ENCODE measurements at regions not wholly inside any gene's neighbourhood (a gene's known extent, or its start where the extent isn't known, plus 50 kb on each side); places are given as distances from the start of the nearest gene placed in this dataset.

GRCh38 chr3:180183346-180183745 lies 146.6 kb upstream of the PEX5L start:
- H3K36me3 ChIP-seq (ENCODE audit: control insufficient read depth, insufficient read depth, low read length): no peaks in the 10 kb centered on the region
- no peaks in the 10 kb centered on the region for H3K9me3 ChIP-seq (ENCODE audit: control insufficient read depth, insufficient read depth, low read depth, low read length)
- H4K20me1 ChIP-seq (ENCODE audit: control insufficient read depth, extremely low read depth, insufficient read depth, low read length): no peaks in the 10 kb centered on the region
- no peak overlapping the region for H3K4me2 ChIP-seq (ENCODE audit: extremely low read depth, insufficient read depth, low read length)
- DNase-seq (ENCODE audit: low read depth in 2 of 2): no peak
- H3K4me3 ChIP-seq (replicated peaks in 1 of 4; ENCODE audit: control extremely low read depth in 1 of 4, insufficient read depth in 1 of 4, low read depth in 3 of 4, low read length in 4 of 4): no peak overlapping the region
- H3K27ac ChIP-seq (ENCODE audit: insufficient read depth, low read length): no peak overlapping the region
- no peaks in the 10 kb centered on the region for H3K4me1 ChIP-seq (ENCODE audit: control insufficient read depth, extremely low read depth, insufficient read depth, low read length)
- TF ChIP-seq CTCF (conservative IDR thresholded peaks at IDR 0.05 in 1 of 2, IDR thresholded peaks at IDR 0.05 in 1 of 2; ENCODE audit: low read depth in 1 of 2, low read length in 2 of 2): no peak
- TF ChIP-seq EZH2 (IDR thresholded peaks at IDR 0.05; ENCODE audit: low read length, missing control alignments): no peak
- H3K79me2 ChIP-seq (ENCODE audit: control insufficient read depth, insufficient read depth, low read length): no peaks in the 10 kb centered on the region
- no peak overlapping the region for H2AFZ ChIP-seq (ENCODE audit: low read length)
- H3K27me3 ChIP-seq (ENCODE audit: control insufficient read depth, insufficient read depth, low read length): no peaks in the 10 kb centered on the region
- no peak overlapping the region for H3K9ac ChIP-seq (ENCODE audit: insufficient read depth, low read length)

- no peaks in the 10 kb centered on the region for H3K36me3 ChIP-seq (ENCODE audit: control insufficient read depth, insufficient read depth, low read length)
- H4K20me1 ChIP-seq (ENCODE audit: control insufficient read depth, extremely low read depth, insufficient read depth, low read length): no peaks in the 10 kb centered on the region
- no peak for TF ChIP-seq CTCF (conservative IDR thresholded peaks at IDR 0.05 in 1 of 2, IDR thresholded peaks at IDR 0.05 in 1 of 2; ENCODE audit: low read depth in 1 of 2, low read length in 2 of 2)
- no peak for TF ChIP-seq EZH2 (IDR thresholded peaks at IDR 0.05; ENCODE audit: low read length, missing control alignments)
- no peaks in the 10 kb centered on the region for H3K79me2 ChIP-seq (ENCODE audit: control insufficient read depth, insufficient read depth, low read length)
- no peak overlapping the region for H3K9ac ChIP-seq (ENCODE audit: insufficient read depth, low read length)
- DNase-seq (ENCODE audit: low read depth in 2 of 2): no peak
- no peak overlapping the region for H3K4me3 ChIP-seq (replicated peaks in 1 of 4; ENCODE audit: control extremely low read depth in 1 of 4, insufficient read depth in 1 of 4, low read depth in 3 of 4, low read length in 4 of 4)
- no peak overlapping the region for H2AFZ ChIP-seq (ENCODE audit: low read length)
- no peaks in the 10 kb centered on the region for H3K9me3 ChIP-seq (ENCODE audit: control insufficient read depth, insufficient read depth, low read depth, low read length)
- no peak overlapping the region for H3K4me2 ChIP-seq (ENCODE audit: extremely low read depth, insufficient read depth, low read length)
- no peaks in the 10 kb centered on the region for H3K27me3 ChIP-seq (ENCODE audit: control insufficient read depth, insufficient read depth, low read length)
- H3K27ac ChIP-seq (ENCODE audit: insufficient read depth, low read length): no peak overlapping the region
- H3K4me1 ChIP-seq (ENCODE audit: control insufficient read depth, extremely low read depth, insufficient read depth, low read length): no peaks in the 10 kb centered on the region
Observed at GRCh38 chr3:180184816-180185215, 148.1 kb upstream of the PEX5L start.

DNA sequence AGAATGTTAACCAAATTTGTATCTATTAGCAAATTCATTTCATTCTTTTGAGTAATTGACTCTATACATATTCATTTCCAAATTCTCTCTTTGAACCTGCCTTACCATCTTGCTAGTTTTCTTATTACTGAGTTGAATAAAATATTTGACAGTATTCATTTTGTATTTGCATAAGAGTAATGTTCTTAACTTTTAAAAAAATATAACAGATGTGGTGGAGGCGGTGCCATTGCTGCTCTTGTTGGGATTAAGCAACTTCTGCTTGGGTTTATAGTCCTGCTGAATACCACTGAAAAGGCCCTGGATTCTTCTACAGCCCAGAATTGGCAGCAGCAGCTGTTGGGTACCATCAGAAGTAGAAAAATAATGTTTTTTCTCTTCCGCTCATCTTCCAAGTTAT lies 148.9 kb upstream of the PEX5L start:
- H3K27ac ChIP-seq (ENCODE audit: insufficient read depth, low read length): no peak overlapping the region
- H3K4me3 ChIP-seq (replicated peaks in 1 of 4; ENCODE audit: control extremely low read depth in 1 of 4, insufficient read depth in 1 of 4, low read depth in 3 of 4, low read length in 4 of 4): no peak overlapping the region
- H2AFZ ChIP-seq (ENCODE audit: low read length): no peak overlapping the region
- H3K79me2 ChIP-seq (ENCODE audit: control insufficient read depth, insufficient read depth, low read length): no peaks in the 10 kb centered on the region
- no peaks in the 10 kb centered on the region for H4K20me1 ChIP-seq (ENCODE audit: control insufficient read depth, extremely low read depth, insufficient read depth, low read length)
- no peak for DNase-seq (ENCODE audit: low read depth in 2 of 2)
- TF ChIP-seq EZH2 (IDR thresholded peaks at IDR 0.05; ENCODE audit: low read length, missing control alignments) (no peak), CTCF (conservative IDR thresholded peaks at IDR 0.05 in 1 of 2, IDR thresholded peaks at IDR 0.05 in 1 of 2; ENCODE audit: low read depth in 1 of 2, low read length in 2 of 2) (no peak)
- H3K27me3 ChIP-seq (ENCODE audit: control insufficient read depth, insufficient read depth, low read length): no peaks in the 10 kb centered on the region
- no peaks in the 10 kb centered on the region for H3K9me3 ChIP-seq (ENCODE audit: control insufficient read depth, insufficient read depth, low read depth, low read length)
- no peak overlapping the region for H3K4me2 ChIP-seq (ENCODE audit: extremely low read depth, insufficient read depth, low read length)
- H3K4me1 ChIP-seq (ENCODE audit: control insufficient read depth, extremely low read depth, insufficient read depth, low read length): no peaks in the 10 kb centered on the region
- no peak overlapping the region for H3K9ac ChIP-seq (ENCODE audit: insufficient read depth, low read length)
- H3K36me3 ChIP-seq (ENCODE audit: control insufficient read depth, insufficient read depth, low read length): no peaks in the 10 kb centered on the region

Data from fibroblast of lung (primary cell).